ENCODE measurements at regions not wholly inside any gene's neighbourhood (a gene's known extent, or its start where the extent isn't known, plus 50 kb on each side); places are given as distances from the start of the nearest gene placed in this dataset.

- intact Hi-C loops (cut with micrococcal nuclease) (no loop called here), dilution Hi-C loops (cut with HindIII; ENCODE audit: low sequenced_read_pairs, unreplicated experiment) (no loop called here), in situ Hi-C loops (cut with MboI; ENCODE audit: low sequenced_read_pairs) (no loop called here)
- Histone ChIP-seq H4K8ac (ENCODE audit: low read depth in 2 of 2, low read length in 2 of 2) (no peak overlapping the region), H3K4me2 (ENCODE audit: low read depth, low read length) (no peak overlapping the region), H3K56ac (ENCODE audit: extremely low read depth, insufficient read depth, low read length) (no peak overlapping the region), H3K4ac (ENCODE audit: low read depth, low read length) (no peak overlapping the region), H3K14ac (replicated peaks; ENCODE audit: low read depth, low read length) (no peak overlapping the region), H3K9me3 (ENCODE audit: control insufficient read depth, insufficient read depth, low read length) (0 out of 2 replicates have a peak, but pooled peaks cover 2% of the 10 kb centered on the region), H4K20me1 (ENCODE audit: insufficient read depth, low read length) (no peaks in the 10 kb centered on the region), H3K36me3 (ENCODE audit: control insufficient read depth, insufficient read depth, low read length) (no peaks in the 10 kb centered on the region), H2BK20ac (ENCODE audit: low read depth, low read length) (no peak overlapping the region), H3K9me1 (ENCODE audit: insufficient read depth, low read length) (no peaks in the 10 kb centered on the region), H3K27me3 (ENCODE audit: control insufficient read depth, insufficient read depth, low read length) (no peaks in the 10 kb centered on the region), H2BK15ac (ENCODE audit: low read depth, low read length) (no peak overlapping the region), H3K27ac (ENCODE audit: insufficient read depth, low read length) (no peak overlapping the region), H3K79me1 (ENCODE audit: low read depth in 1 of 2, low read length in 2 of 2) (no peaks in the 10 kb centered on the region), H3K4me1 (ENCODE audit: control insufficient read depth, insufficient read depth, low read length) (no peaks in the 10 kb centered on the region), H3K9ac (ENCODE audit: low read depth, low read length) (no peak overlapping the region), H3K18ac (ENCODE audit: low read depth, low read length) (no peak overlapping the region), H2AK5ac (ENCODE audit: low read depth, low read length) (no peak overlapping the region), H2BK120ac (ENCODE audit: low read depth, low read length) (no peak overlapping the region), H3K23ac (ENCODE audit: low read depth, low read length) (no peak overlapping the region), H2BK5ac (ENCODE audit: low read depth, low read length, poor library complexity, severe bottlenecking) (no peak overlapping the region), H2AFZ (replicated peaks; ENCODE audit: low read length, poor library complexity) (no peak overlapping the region), H4K5ac (ENCODE audit: low read depth, low read length) (no peak overlapping the region), H3K4me3 (ENCODE audit: insufficient read depth, low read depth, low read length) (no peak overlapping the region), H4K91ac (ENCODE audit: insufficient read depth, low read depth, low read length) (no peak overlapping the region), H2AK9ac (replicated peaks; ENCODE audit: low read depth, low read length, poor library complexity) (no peak overlapping the region)
- TF ChIP-seq POLR2A (IDR thresholded peaks at IDR 0.05; ENCODE audit: low read depth, low read length) (no peak), MAFK (IDR thresholded peaks at IDR 0.05; ENCODE audit: low read depth, low read length) (no peak), RFX5 (IDR thresholded peaks at IDR 0.05; ENCODE audit: low read depth, low read length) (no peak), CHD1 (IDR thresholded peaks at IDR 0.05; ENCODE audit: low read depth, low read length) (no peak), RAD21 (IDR thresholded peaks at IDR 0.05; ENCODE audit: low read length) (no peak), NFE2L2 (IDR thresholded peaks at IDR 0.05; ENCODE audit: low read depth, low read length) (no peak), CTCF (conservative IDR thresholded peaks at IDR 0.05; ENCODE audit: low read depth, low read length) (no peak), FOS (IDR thresholded peaks at IDR 0.05; ENCODE audit: low read depth, low read length) (no peak)
- TF ChIP-seq, protein P1, sequence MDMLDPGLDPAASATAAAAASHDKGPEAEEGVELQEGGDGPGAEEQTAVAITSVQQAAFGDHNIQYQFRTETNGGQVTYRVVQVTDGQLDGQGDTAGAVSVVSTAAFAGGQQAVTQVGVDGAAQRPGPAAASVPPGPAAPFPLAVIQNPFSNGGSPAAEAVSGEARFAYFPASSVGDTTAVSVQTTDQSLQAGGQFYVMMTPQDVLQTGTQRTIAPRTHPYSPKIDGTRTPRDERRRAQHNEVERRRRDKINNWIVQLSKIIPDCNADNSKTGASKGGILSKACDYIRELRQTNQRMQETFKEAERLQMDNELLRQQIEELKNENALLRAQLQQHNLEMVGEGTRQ (IDR thresholded peaks at IDR 0.05; ENCODE audit: low read depth, low read length) = no peak
- ATAC-seq (ENCODE audit: low read depth) (no peak), DNase-seq (no peak)
- POLR2A ChIA-PET (ENCODE audit: unreplicated experiment) = no interaction called here
- no TSS peak for BruUV-seq (replicated peaks)
- WGBS, 2 experiments (ENCODE audit: extremely low coverage in 2 of 2, insufficient read length in 1 of 2) = no CpG with 5 or more reads among the region's 4 CpGs
- CTCF ChIA-PET = no interaction called here
Observed at GRCh38 chr11:91840640-91841240, 383.9 kb upstream of the FAT3 start.

Data from IMR-90 (cell line).